HepG2 (cell line): ENCODE measurements at regions not wholly inside any gene's neighbourhood (a gene's known extent, or its start where the extent isn't known, plus 50 kb on each side); places are given as distances from the start of the nearest gene placed in this dataset.

Experiments used
- ATAC-seq: fragments of 200-7000 bp; cut with Tn5 transposase; 3 replicates; pipeline ENCODE4 v1.9.1; 2020; ENCODE audit warnings: mild to moderate bottlenecking, moderate library complexity
- BruUV-seq: library from RNA; stranded (reverse); fragments of 400-500 nt; replicated peaks from 2 replicates; lab custom pipeline; 2021; lab: Mats Ljungman, UMichigan
- CTCF ChIA-PET: fragments of 300-600 bp; formaldehyde crosslinking; extraction: SDS; loops from one replicate; lab custom pipeline; 2021; ENCODE audit warnings: low total read pairs, inconsistent platforms, low intra/inter-chr PET ratio; lab: Yijun Ruan, JAX
- POLR2A ChIA-PET: fragments of 350-600 bp; sonication (Branson Sonifier 250); formaldehyde crosslinking; loops from one replicate; lab custom pipeline; 2020; ENCODE audit warnings: antibody characterized with exemption, inconsistent platforms; lab: Yijun Ruan, JAX
- DNase-seq: peaks from one replicate; pipeline ENCODE4 v3.0.0-alpha.2; 2015; ENCODE audit warnings: low spot score
- FAIRE-seq: peaks from 3 replicates; lab custom pipeline; 2011; peaks lifted over from hg19 to GRCh38; lab: Jason Lieb, UNC
- H2AFZ ChIP-seq: one replicate; pipeline ENCODE4 v1.6.1; 2011; ENCODE audit warnings: low read length, inconsistent platforms
- H3K27ac ChIP-seq: fragments of 300-600 bp; 3 replicates; pipeline ENCODE4 v1.8.0; 2011; ENCODE audit warnings: mixed run types, mild to moderate bottlenecking, mixed read lengths, low read length, inconsistent platforms; ENCODE audit not compliant: insufficient read depth; ENCODE audit errors: extremely low read length
- H3K27me3 ChIP-seq, 2 experiments: fragments of 200-600 bp in 1 of 2; 2 replicates in 1 of 2; 3 replicates in 1 of 2; pipeline versions ENCODE4 v1.6.0 to v1.8.0; 2011; ENCODE audit warnings: low read length in 2 of 2, mild to moderate bottlenecking in 2 of 2, moderate library complexity in 2 of 2, inconsistent platforms in 1 of 2; ENCODE audit not compliant: insufficient read depth in 2 of 2, control insufficient read depth in 1 of 2
- H3K36me3 ChIP-seq, 2 experiments: fragments of 200-600 bp in 1 of 2; replicated peaks in 1 of 2; 2 replicates in 1 of 2; 3 replicates in 1 of 2; pipeline versions ENCODE4 v1.5.1 to v1.8.0; 2011; ENCODE audit warnings: low read length in 2 of 2, inconsistent platforms in 1 of 2; ENCODE audit not compliant: insufficient read depth in 2 of 2, control insufficient read depth in 1 of 2
- H3K4me1 ChIP-seq: 2 replicates; pipeline ENCODE4 v1.5.1; 2012; ENCODE audit warnings: low read length, inconsistent platforms; ENCODE audit not compliant: insufficient read depth
- H3K4me2 ChIP-seq: 2 replicates; pipeline ENCODE4 v1.6.0; 2011; ENCODE audit warnings: low read depth, low read length, inconsistent platforms
- H3K4me3 ChIP-seq, 3 experiments: fragments of 200-600 bp in 1 of 3; sonication (generic), shearing (Covaris generic) in 1 of 3; replicated peaks in 1 of 3; 2 replicates each; pipeline ENCODE4 v1.5.1; 2011 to 2016; ENCODE audit warnings: low read length in 3 of 3, inconsistent platforms in 2 of 3, low read depth in 2 of 3, mild to moderate bottlenecking in 2 of 3, control low read depth in 1 of 3, mixed read lengths in 1 of 3; ENCODE audit not compliant: insufficient read depth in 1 of 3
- H3K79me2 ChIP-seq: one replicate; pipeline ENCODE4 v1.6.1; 2011; ENCODE audit warnings: low read length, inconsistent platforms; ENCODE audit not compliant: insufficient read depth
- H3K9ac ChIP-seq: 2 replicates; pipeline ENCODE4 v1.6.0; 2011; ENCODE audit warnings: mild to moderate bottlenecking, low read depth, low read length, inconsistent platforms; ENCODE audit not compliant: insufficient read depth
- H3K9me3 ChIP-seq: 2 replicates; pipeline ENCODE4 v1.5.1; 2012; ENCODE audit warnings: mild to moderate bottlenecking, low read length
- H4K20me1 ChIP-seq: 2 replicates; pipeline ENCODE4 v1.6.0; 2011; ENCODE audit warnings: inconsistent platforms, mild to moderate bottlenecking, low read length, moderate library complexity; ENCODE audit not compliant: insufficient read depth
- CEBPB ChIP-seq: IDR thresholded peaks from 2 replicates; pipeline ENCODE4 v1.6.1; 2011; ENCODE audit warnings: low read depth, low read length, improper control_type of control experiment, borderline replicate concordance
- FOXK1 ChIP-seq: sonication (generic); formaldehyde crosslinking; IDR thresholded peaks from 2 replicates; pipeline ENCODE4 v1.4.0; 2020; ENCODE audit warnings: low read depth, missing genetic modification reagents, borderline replicate concordance
- KLF9 ChIP-seq: IDR thresholded peaks from 2 replicates; pipeline ENCODE4 v1.6.1; 2016; ENCODE audit warnings: low read depth
- MXI1 ChIP-seq: IDR thresholded peaks from 3 replicates; pipeline ENCODE4 v1.6.1; 2012; ENCODE audit warnings: low read depth, low read length, inconsistent platforms, borderline replicate concordance
- NCOA5 ChIP-seq: sonication (generic); formaldehyde crosslinking; IDR thresholded peaks from 2 replicates; pipeline ENCODE4 v1.4.0; 2020; ENCODE audit warnings: missing genetic modification reagents
- PBX3 ChIP-seq: sonication (generic); formaldehyde crosslinking; IDR thresholded peaks from 2 replicates; pipeline ENCODE4 v1.8.1; 2023; ENCODE audit warnings: missing genetic modification reagents, inconsistent platforms, borderline replicate concordance
- PHB2 ChIP-seq: fragments of 450-650 bp; IDR thresholded peaks from 2 replicates; pipeline ENCODE4 v1.6.1; 2018; ENCODE audit not compliant: partially characterized antibody
- PPARG ChIP-seq: conservative IDR thresholded peaks from 2 replicates; pipeline ENCODE4 v1.6.1; 2016; ENCODE audit warnings: missing biosample characterization, missing genetic modification reagents
- RBFOX2 ChIP-seq: fragments of 200-400 bp; formaldehyde crosslinking; IDR thresholded peaks from 2 replicates; pipeline ENCODE4 v1.6.1; 2017; ENCODE audit warnings: low read depth, mild to moderate bottlenecking, low read length
- RERE ChIP-seq: IDR thresholded peaks from 2 replicates; pipeline ENCODE4 v1.6.1; 2016; ENCODE audit warnings: low read depth, missing genetic modification reagents, missing compliant biosample characterization
- RFXAP ChIP-seq: sonication (generic); formaldehyde crosslinking; IDR thresholded peaks from 2 replicates; pipeline ENCODE4 v1.4.0; 2020; ENCODE audit warnings: missing genetic modification reagents, borderline replicate concordance
- U2AF1 ChIP-seq: fragments of 200-400 bp; formaldehyde crosslinking; optimal IDR thresholded peaks from 2 replicates; pipeline ENCODE3; 2017; ENCODE audit warnings: mild to moderate bottlenecking, low read depth, low read length
- ZEB1 ChIP-seq: IDR thresholded peaks from 2 replicates; pipeline ENCODE4 v1.6.1; 2012; ENCODE audit warnings: mild to moderate bottlenecking, low read depth, inconsistent platforms; ENCODE audit not compliant: insufficient replicate concordance
- ZNF256 ChIP-seq: sonication (generic); formaldehyde crosslinking; conservative IDR thresholded peaks from 2 replicates; pipeline ENCODE4 v1.4.0; 2020; ENCODE audit warnings: missing genetic modification reagents
- ZNF264 ChIP-seq: sonication (generic); formaldehyde crosslinking; IDR thresholded peaks from 2 replicates; pipeline ENCODE4 v1.4.0; 2020; ENCODE audit warnings: missing genetic modification reagents
- ZNF484 ChIP-seq: sonication (generic); formaldehyde crosslinking; IDR thresholded peaks from 2 replicates; pipeline ENCODE4 v1.5.1; 2020; ENCODE audit warnings: mild to moderate bottlenecking, low read depth, missing genetic modification reagents, borderline replicate concordance
- ZNF678 ChIP-seq: sonication (generic); formaldehyde crosslinking; IDR thresholded peaks from 2 replicates; pipeline ENCODE4 v1.4.0; 2020; ENCODE audit warnings: mild to moderate bottlenecking, missing genetic modification reagents
- ZNF792 ChIP-seq: IDR thresholded peaks from 2 replicates; pipeline ENCODE4 v1.6.1; 2016
- WGBS: methylation state at CpG from one replicate; pipeline ENCODE4 v1.1.6; 2017; ENCODE audit warnings: low lambda C conversion rate; 5-methylcytosine and 5-hydroxymethylcytosine counted together
- in situ Hi-C: cut with HindIII; loops from 2 replicates; pipeline ENCODE4 v1.10.0; 2017; ENCODE audit warnings: low pct_unique_long_range_greater_than_20kb; ENCODE audit not compliant: extremely low pct_ligation_motif_present
- intact Hi-C: fragments of 100-400 bp; cut with micrococcal nuclease; formaldehyde crosslinking; loops from one replicate; pipeline ENCODE4 v1.10.0; 2022; ENCODE audit not compliant: unreplicated experiment

GRCh38 chr5:117671551-117671950, 1096.9 kb upstream of the SEMA6A start (continued):
- no peak for TF ChIP-seq RERE

- in situ Hi-C loops, result no loop called here
- CTCF ChIA-PET, result no interaction called here
- DNase-seq, result no peak
- TF ChIP-seq U2AF1 (no peak), NCOA5 (no peak), KLF9 (CRISPR knock-in tag) (no peak), ZNF678 (CRISPR knock-in tag) (no peak), ZNF484 (no peak), PPARG (CRISPR knock-in tag) (no peak), RBFOX2 (no peak), RFXAP (CRISPR knock-in tag) (no peak), ZNF792 (no peak), ZEB1 (no peak), PBX3 (no peak), ZNF264 (CRISPR knock-in tag) (no peak), ZNF256 (CRISPR knock-in tag) (no peak), MXI1 (no peak), FOXK1 (CRISPR knock-in tag) (no peak), CEBPB (no peak), PHB2 (no peak)
- TF ChIP-seq, all 625 proteins: peak for 0
- Histone ChIP-seq H3K79me2 (no peaks in the 10 kb centered on the region), H3K9ac (no peak overlapping the region), H3K36me3 (no peaks in the 10 kb centered on the region), H3K4me2 (no peak overlapping the region), H3K4me3 (no peak overlapping the region), H3K27ac (no peak overlapping the region), H3K9me3 (no peaks in the 10 kb centered on the region), H3K27me3 (no peaks in the 10 kb centered on the region; a peak in 1 of 5 replicates), H4K20me1 (no peaks in the 10 kb centered on the region), H2AFZ (no peak overlapping the region), H3K4me1 (no peaks in the 10 kb centered on the region)
- POLR2A ChIA-PET, result no interaction called here
- 4% methylated on average over 3 of the region's 3 CpGs for WGBS
- FAIRE-seq (no peak), ATAC-seq (no peak)
- intact Hi-C loops, result no loop called here
- no TSS peak for BruUV-seq
Measured at GRCh38 chr5:117667105-117667504, 1092.5 kb upstream of the SEMA6A start.
